Testis (tissue), 2 donors: ENCODE measurements at regions not wholly inside any gene's neighbourhood (a gene's known extent, or its start where the extent isn't known, plus 50 kb on each side); places are given as distances from the start of the nearest gene placed in this dataset.

Source experiments
- DNase-seq: peaks from one replicate; pipeline ENCODE4 v3.0.0-alpha.2; 2019
- H3K27ac ChIP-seq, 2 donors: fragments of 200-600 bp; sonication (generic); one replicate each; pipeline ENCODE4 v1.5.1; 2019
- H3K27me3 ChIP-seq: fragments of 200-600 bp; sonication (generic); one replicate; pipeline ENCODE4 v1.5.1; 2019
- H3K36me3 ChIP-seq: fragments of 200-600 bp; sonication (generic); one replicate; pipeline ENCODE4 v1.5.1; 2017; ENCODE audit warnings: low read depth; ENCODE audit errors: missing control alignments
- H3K4me1 ChIP-seq: fragments of 200-600 bp; sonication (generic); one replicate; pipeline ENCODE4 v1.5.1; 2019
- H3K4me3 ChIP-seq, 2 donors: fragments of 200-600 bp; sonication (generic); one replicate each; pipeline ENCODE4 v1.5.1; 2017 to 2019
- H3K9me3 ChIP-seq: fragments of 200-600 bp; sonication (generic); one replicate; pipeline ENCODE4 v1.5.1; 2017
- CTCF ChIP-seq, 3 experiments: fragments of 450-650 bp in 2 of 3; fragments of 200-600 bp in 1 of 3; sonication (generic) in 1 of 3; IDR thresholded peaks; one replicate each; pipeline ENCODE4 v1.5.1; 2016 to 2019; ENCODE audit warnings: antibody characterized with exemption in 3 of 3, mild to moderate bottlenecking in 2 of 3, moderate library complexity in 1 of 3
- POLR2A ChIP-seq: fragments of 450-650 bp; IDR thresholded peaks from one replicate; pipeline ENCODE4 v1.6.1; 2017; ENCODE audit warnings: antibody characterized with exemption, mild to moderate bottlenecking, moderate library complexity
- WGBS, 2 donors: methylation state at CpG; one replicate each; pipeline ENCODE4 v1.1.5; 2018; 5-methylcytosine and 5-hydroxymethylcytosine counted together
- intact Hi-C: fragments of 100-400 bp; cut with DNase I; formaldehyde crosslinking; loops from one replicate; pipeline ENCODE4 v1.15.1; 2023; ENCODE audit warnings: low total_unique reads

GRCh38 chr9:16069249-16069648 lies 516.4 kb downstream of the CCDC171 start:
- TF ChIP-seq POLR2A: no peak
- no peak for TF ChIP-seq CTCF (IDR thresholded peaks at IDR 0.05)
- 85 to 93% methylated on average over 13 of the region's 13 CpGs for WGBS, 2 donors

DNA sequence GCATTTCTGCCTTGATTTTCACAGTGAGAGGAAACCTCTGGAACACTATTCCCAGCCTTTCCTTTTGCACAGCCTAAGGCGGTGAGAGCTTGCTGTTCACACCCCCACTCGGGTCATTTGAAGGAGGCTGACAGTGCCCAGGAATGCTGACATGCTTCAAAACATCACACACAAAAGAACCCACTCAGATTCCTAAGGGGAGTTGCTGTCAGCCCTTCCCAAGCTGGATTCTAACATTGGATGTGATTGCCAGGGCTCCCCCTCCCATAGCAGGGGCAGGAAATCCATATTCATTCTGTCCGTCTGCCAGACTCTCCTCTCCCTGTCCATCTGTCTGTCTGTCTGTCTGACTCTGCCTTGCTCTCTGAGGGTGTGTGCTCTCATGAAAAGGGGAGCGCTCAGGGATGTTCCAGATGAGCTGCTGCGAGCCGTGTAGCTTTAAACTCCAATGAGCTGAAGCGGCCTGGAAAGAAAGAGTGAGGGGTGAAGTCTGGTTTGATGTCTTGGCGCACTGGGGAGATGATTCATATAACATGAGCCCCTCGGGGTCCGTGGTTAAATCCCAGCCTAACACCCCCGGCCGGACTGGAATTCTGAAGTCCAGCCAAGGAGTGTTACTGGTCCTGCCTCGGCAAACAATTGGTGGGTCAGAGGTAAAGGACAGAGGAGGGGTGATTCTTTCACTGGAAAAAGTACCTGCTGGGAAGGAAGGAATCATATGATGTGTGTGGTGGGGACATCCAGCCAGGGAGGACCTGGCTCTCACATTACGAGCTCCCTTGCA lies 517.0 kb downstream of the CCDC171 start:
- no peak overlapping the region for H3K27ac ChIP-seq
- H3K4me3 ChIP-seq: no peak overlapping the region
- 62 to 64% methylated on average over 14 of the region's 14 CpGs for WGBS, 2 donors
- no peaks in the 10 kb centered on the region for H3K4me1 ChIP-seq
- TF ChIP-seq POLR2A (no peak), CTCF (IDR thresholded peaks at IDR 0.05) (no peak)
- no peaks in the 10 kb centered on the region for H3K36me3 ChIP-seq
- H3K9me3 ChIP-seq: no peaks in the 10 kb centered on the region
- no peaks in the 10 kb centered on the region for H3K27me3 ChIP-seq
- no peak for DNase-seq
- intact Hi-C loops: no loop called here

More at GRCh38 chr9:16069249-16069648, 516.4 kb downstream of the CCDC171 start:
- intact Hi-C loops: no loop called here
- Histone ChIP-seq H3K9me3 (no peaks in the 10 kb centered on the region), H3K4me3 (no peak overlapping the region), H3K27ac (no peak overlapping the region), H3K4me1 (no peaks in the 10 kb centered on the region), H3K27me3 (no peaks in the 10 kb centered on the region), H3K36me3 (no peaks in the 10 kb centered on the region)
- DNase-seq: no peak

DNA sequence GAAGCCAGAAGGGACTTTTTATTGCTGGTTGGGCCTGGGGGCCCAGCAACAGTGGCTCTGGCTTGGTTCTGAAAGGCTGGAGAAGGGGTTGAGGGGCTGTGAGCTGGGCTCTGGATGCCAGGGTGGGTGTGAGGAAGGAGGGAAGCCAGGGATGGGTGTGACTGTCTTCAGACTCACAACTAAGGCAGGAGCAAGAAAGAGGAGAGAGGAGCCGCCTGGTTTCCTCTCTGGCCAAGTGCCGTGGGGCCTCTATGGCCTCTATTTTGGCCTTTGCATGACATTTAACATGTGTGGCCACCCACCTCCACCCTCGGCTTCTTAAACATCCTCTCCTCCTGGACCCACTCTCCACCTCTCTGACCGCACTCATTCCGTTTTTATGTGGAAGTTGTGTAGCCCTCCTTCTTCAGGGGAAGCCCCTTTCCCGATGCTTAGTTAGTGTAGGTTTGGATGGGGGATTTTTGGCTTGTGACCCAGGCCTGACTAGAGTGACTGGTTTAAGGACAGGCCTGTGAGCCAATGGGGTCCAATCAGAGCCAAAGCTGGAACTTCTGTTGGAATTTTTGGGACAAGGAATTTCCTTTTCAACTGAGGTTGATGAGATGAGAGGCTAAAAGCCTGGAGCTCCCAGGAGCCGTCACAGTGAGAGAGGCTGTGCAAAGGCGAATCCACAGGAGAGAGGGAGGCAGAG lies 517.8 kb downstream of the CCDC171 start:
- no peaks in the 10 kb centered on the region for H3K9me3 ChIP-seq
- 84 to 90% methylated on average over 8 of the region's 8 CpGs for whole genome bisulfite sequencing, 2 donors
- intact Hi-C loops: no loop called here
- H3K27ac ChIP-seq: no peak overlapping the region
- H3K4me1 ChIP-seq: no peaks in the 10 kb centered on the region
- no peak for TF ChIP-seq CTCF (IDR thresholded peaks at IDR 0.05)
- TF ChIP-seq POLR2A: no peak
- no peak for DNase-seq
- H3K36me3 ChIP-seq: no peaks in the 10 kb centered on the region
- H3K27me3 ChIP-seq: no peaks in the 10 kb centered on the region
- H3K4me3 ChIP-seq: no peak overlapping the region

- TF ChIP-seq CTCF (IDR thresholded peaks at IDR 0.05) (no peak), POLR2A (no peak)
- intact Hi-C loops: no loop called here
- no peaks in the 10 kb centered on the region for H3K27me3 ChIP-seq
- H3K27ac ChIP-seq: no peak overlapping the region
- no peaks in the 10 kb centered on the region for H3K36me3 ChIP-seq
- no peak overlapping the region for H3K4me3 ChIP-seq
- H3K9me3 ChIP-seq: no peaks in the 10 kb centered on the region
- H3K4me1 ChIP-seq: no peaks in the 10 kb centered on the region
- DNase-seq: no peak
- WGBS, 2 donors: 90 to 92% methylated on average over 4 of the region's 4 CpGs
Observed at GRCh38 chr9:16071400-16071799, 518.6 kb downstream of the CCDC171 start.
